ENCODE measurements at regions not wholly inside any gene's neighbourhood (a gene's known extent, or its start where the extent isn't known, plus 50 kb on each side); places are given as distances from the start of the nearest gene placed in this dataset.

DNA sequence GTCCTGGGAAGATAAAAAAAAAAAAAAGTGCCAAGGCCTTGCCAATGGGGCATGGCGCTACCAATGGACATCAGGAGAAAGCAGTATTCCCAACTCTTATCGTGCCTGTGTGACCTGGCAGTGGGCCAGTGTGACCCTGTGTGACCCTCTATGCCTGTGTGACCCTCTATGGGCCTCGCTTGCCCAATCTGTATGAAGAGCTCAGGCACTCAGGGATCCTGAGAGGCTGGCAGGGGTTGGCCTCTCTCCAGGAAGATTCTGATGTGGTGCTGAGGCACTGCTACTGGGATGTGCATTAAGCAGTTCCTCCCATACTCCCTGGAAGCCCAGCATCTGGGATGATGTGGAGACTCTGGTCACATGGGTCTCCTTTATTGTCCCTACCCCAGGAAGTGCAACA is 179.2 kb downstream of the MACROH2A1 start:
- Mint-ChIP-seq H3K9me3 (no peaks in the 10 kb centered on the region), H3K4me1 (peaks cover 4 to 5% of the 10 kb centered on the region in 2 experiments; a peak in 2 of 4 replicates), H3K36me3 (ENCODE audit: insufficient read depth in 1 of 3, low read depth in 3 of 3) (no peaks in the 10 kb centered on the region; a peak in 1 of 7 replicates), H3K27me3 (ENCODE audit: low read depth) (peaks cover 38% of the 10 kb centered on the region), H3K4me3 (no peak overlapping the region), H3K27ac (no peak overlapping the region)
- H3K79me2 ChIP-seq (ENCODE audit: insufficient read depth, low read length) = no peaks in the 10 kb centered on the region; the same call in 1 of the 2 replicates
- no peak overlapping the region for H2AK5ac ChIP-seq (ENCODE audit: insufficient read length, low read length)
- no peaks in the 10 kb centered on the region for H3K4me1 ChIP-seq (ENCODE audit: insufficient read depth, low read length)
- H3K23ac ChIP-seq (ENCODE audit: insufficient read length, low read depth, low read length) = no peak overlapping the region
- H3K27ac ChIP-seq (ENCODE audit: insufficient read length, low read depth, low read length) = no peak overlapping the region
- H4K5ac ChIP-seq (ENCODE audit: insufficient read length, low read depth, low read length) = no peak overlapping the region
- no peaks in the 10 kb centered on the region for H3K27me3 ChIP-seq (ENCODE audit: insufficient read depth, low read length)
- no peak overlapping the region for H2BK20ac ChIP-seq (ENCODE audit: low read depth, low read length, poor library complexity, severe bottlenecking)
- no peak overlapping the region for H2BK15ac ChIP-seq (ENCODE audit: low read depth, low read length)
- no peak overlapping the region for H3K4ac ChIP-seq (ENCODE audit: low read depth, low read length)
- no peak overlapping the region for H4K8ac ChIP-seq (replicated peaks; ENCODE audit: insufficient read length, low read depth, low read length)
- no peaks in the 10 kb centered on the region for H4K20me1 ChIP-seq (ENCODE audit: control insufficient read depth, insufficient read depth, insufficient read length)
- no peaks in the 10 kb centered on the region for H3K23me2 ChIP-seq (ENCODE audit: insufficient read length, low read depth, low read length, poor library complexity, severe bottlenecking)
- H3K56ac ChIP-seq (ENCODE audit: insufficient read length, low read depth, low read length) = no peak overlapping the region
- H2BK120ac ChIP-seq (ENCODE audit: low read depth, low read length, poor library complexity, severe bottlenecking) = no peak overlapping the region
- H3K18ac ChIP-seq (ENCODE audit: insufficient read length, low read depth, low read length) = no peak overlapping the region
- no peak overlapping the region for H3K9ac ChIP-seq (ENCODE audit: extremely low read depth, insufficient read length, low read length)
- no peak overlapping the region for H3T11ph ChIP-seq (ENCODE audit: low read length)
- DNase-seq = peak; percentile 12
- H3K4me2 ChIP-seq (ENCODE audit: insufficient read depth, insufficient read length, low read length) = no peak overlapping the region
- TF ChIP-seq, protein P1, sequence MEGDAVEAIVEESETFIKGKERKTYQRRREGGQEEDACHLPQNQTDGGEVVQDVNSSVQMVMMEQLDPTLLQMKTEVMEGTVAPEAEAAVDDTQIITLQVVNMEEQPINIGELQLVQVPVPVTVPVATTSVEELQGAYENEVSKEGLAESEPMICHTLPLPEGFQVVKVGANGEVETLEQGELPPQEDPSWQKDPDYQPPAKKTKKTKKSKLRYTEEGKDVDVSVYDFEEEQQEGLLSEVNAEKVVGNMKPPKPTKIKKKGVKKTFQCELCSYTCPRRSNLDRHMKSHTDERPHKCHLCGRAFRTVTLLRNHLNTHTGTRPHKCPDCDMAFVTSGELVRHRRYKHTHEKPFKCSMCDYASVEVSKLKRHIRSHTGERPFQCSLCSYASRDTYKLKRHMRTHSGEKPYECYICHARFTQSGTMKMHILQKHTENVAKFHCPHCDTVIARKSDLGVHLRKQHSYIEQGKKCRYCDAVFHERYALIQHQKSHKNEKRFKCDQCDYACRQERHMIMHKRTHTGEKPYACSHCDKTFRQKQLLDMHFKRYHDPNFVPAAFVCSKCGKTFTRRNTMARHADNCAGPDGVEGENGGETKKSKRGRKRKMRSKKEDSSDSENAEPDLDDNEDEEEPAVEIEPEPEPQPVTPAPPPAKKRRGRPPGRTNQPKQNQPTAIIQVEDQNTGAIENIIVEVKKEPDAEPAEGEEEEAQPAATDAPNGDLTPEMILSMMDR (conservative IDR thresholded peaks at IDR 0.05) = no peak
- no peak overlapping the region for H2AFZ ChIP-seq (ENCODE audit: low read length)
- no peaks in the 10 kb centered on the region for H3K79me1 ChIP-seq (ENCODE audit: insufficient read depth, low read depth, low read length, poor library complexity, severe bottlenecking)
- H3K14ac ChIP-seq (ENCODE audit: insufficient read depth, low read length) = no peak overlapping the region
- no CpG with 5 or more reads among the region's 3 CpGs for WGBS (ENCODE audit: extremely low coverage, insufficient read length, low lambda C conversion rate)
- H2BK5ac ChIP-seq (ENCODE audit: insufficient read length, low read length) = no peak overlapping the region
- no peaks in the 10 kb centered on the region for H3K9me3 ChIP-seq (ENCODE audit: control insufficient read depth, low read depth, low read length)
- H2BK12ac ChIP-seq (ENCODE audit: insufficient read length, low read depth, low read length) = no peak overlapping the region
- no peak overlapping the region for H4K91ac ChIP-seq (ENCODE audit: insufficient read length, low read depth, low read length)
